GM12878 (cell line): ENCODE measurements at regions not wholly inside any gene's neighbourhood (a gene's known extent, or its start where the extent isn't known, plus 50 kb on each side); places are given as distances from the start of the nearest gene placed in this dataset.
A peak's percentile ranks its signal among the peaks of the same experiment; 100 is the strongest.

Experiments
- BACH1 ChIP-seq: fragments of 450-650 bp; IDR thresholded peaks from 2 replicates; pipeline ENCODE4 v1.6.1; 2017; ENCODE audit warnings: mild to moderate bottlenecking, borderline replicate concordance
- E2F8 ChIP-seq: fragments of 450-650 bp; IDR thresholded peaks from 2 replicates; pipeline ENCODE4 v1.6.1; 2018; ENCODE audit warnings: mild to moderate bottlenecking, low read depth, moderate library complexity; ENCODE audit not compliant: partially characterized antibody
- ELK1 ChIP-seq: IDR thresholded peaks from 2 replicates; pipeline ENCODE4 v1.6.1; 2012; ENCODE audit warnings: low read depth, low read length, improper control_type of control experiment
- RFX5 ChIP-seq: IDR thresholded peaks from 2 replicates; pipeline ENCODE4 v1.6.1; 2011; ENCODE audit warnings: low read depth, low read length, improper control_type of control experiment
- TBL1XR1 ChIP-seq: IDR thresholded peaks from 2 replicates; pipeline ENCODE4 v1.6.1; 2012; ENCODE audit warnings: low read depth, low read length, improper control_type of control experiment

- TF ChIP-seq TBL1XR1 (no peak), RFX5 (no peak), BACH1 (0 out of 2 replicates have a peak, but pooled peaks have one; percentile 16), E2F8 (no peak), ELK1 (no peak)
Measured at GRCh38 chr14:50000380-50001150, 107.7 kb downstream of the ARF6 start (continued).
